ENCODE measurements at regions not wholly inside any gene's neighbourhood (a gene's known extent, or its start where the extent isn't known, plus 50 kb on each side); places are given as distances from the start of the nearest gene placed in this dataset.

DNA sequence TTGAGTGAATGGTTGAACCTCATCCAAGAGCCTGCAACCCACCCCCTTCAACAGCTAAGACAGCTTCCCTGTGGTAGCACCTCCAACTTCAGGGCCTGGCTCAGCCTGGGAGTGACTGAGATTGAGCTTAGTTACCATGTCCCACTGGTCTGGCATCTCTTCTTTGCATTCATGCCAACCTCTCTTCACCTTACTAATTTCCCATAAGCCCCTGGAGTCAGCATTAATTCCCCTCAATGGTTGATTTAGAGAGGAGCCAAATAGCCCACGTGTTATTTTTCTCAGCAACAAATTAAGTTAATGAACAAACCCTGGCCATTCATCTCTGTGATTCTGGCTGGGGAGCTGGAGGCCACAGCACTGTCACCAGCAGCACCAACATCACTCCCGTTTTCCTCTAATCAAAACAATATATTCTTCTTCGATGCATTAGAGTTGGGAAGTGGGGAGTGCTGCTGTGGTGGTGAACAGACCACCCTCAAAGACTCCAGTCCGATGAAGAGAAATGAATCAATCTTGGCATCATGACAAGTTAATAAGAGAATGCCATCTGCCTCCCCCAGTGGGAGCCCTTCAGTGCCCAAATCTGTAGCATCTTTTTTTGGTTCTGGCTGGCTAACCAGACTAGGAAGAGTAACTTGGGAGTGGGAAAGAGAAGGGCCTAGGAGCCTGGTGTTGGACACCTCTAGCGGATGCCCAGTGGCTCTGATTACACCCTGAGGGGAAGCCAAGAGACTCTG, 83.2 kb upstream of the ADRA1D start:
- ChIA-PET CTCF (no interaction called here), POLR2A (no interaction called here), RAD21 (ENCODE audit: low non-redundant PET in 1 of 2, low total read pairs in 2 of 2, uncharacterized antibody in 2 of 2, unreplicated experiment in 2 of 2) (no interaction called here)
- H3K36me3 ChIP-seq (ENCODE audit: control insufficient read depth in 1 of 2, insufficient read depth in 2 of 2, low read length in 2 of 2) = no peaks in the 10 kb centered on the region
- no peaks in the 10 kb centered on the region for H3K79me2 ChIP-seq (ENCODE audit: insufficient read depth, low read length)
- BruUV-seq (replicated peaks) = no TSS peak
- H3K4me1 ChIP-seq (ENCODE audit: control insufficient read depth in 1 of 2, insufficient read depth in 2 of 2, low read length in 2 of 2) = no peaks in the 10 kb centered on the region
- no peaks in the 10 kb centered on the region for H3K9me2 ChIP-seq (ENCODE audit: insufficient read depth)
- no peak for DNase-seq (ENCODE audit: low read depth, low spot score)
- no peaks in the 10 kb centered on the region for H4K20me1 ChIP-seq (ENCODE audit: insufficient read depth)
- H2AFZ ChIP-seq (ENCODE audit: low read depth, low read length, poor library complexity, severe bottlenecking) = no peak overlapping the region
- TF ChIP-seq POLR2AphosphoS5 (IDR thresholded peaks at IDR 0.05; ENCODE audit: low read depth, low read length) (no peak), FOSL1 (IDR thresholded peaks at IDR 0.05; ENCODE audit: low read depth) (no peak)
- H3K4me3 ChIP-seq (replicated peaks in 1 of 2; ENCODE audit: low read depth in 1 of 2, low read length in 2 of 2) = no peak overlapping the region
- H3K27me3 ChIP-seq (ENCODE audit: insufficient read depth, low read length) = no peaks in the 10 kb centered on the region
- intact Hi-C loops (cut with micrococcal nuclease) = no loop called here
- no peak for ATAC-seq
- H3K4me2 ChIP-seq (ENCODE audit: low read length) = no peak overlapping the region
- no peak overlapping the region for H3K9ac ChIP-seq (ENCODE audit: low read length)
- no peak overlapping the region for H3K27ac ChIP-seq (ENCODE audit: low read depth, low read length)
- H3K9me3 ChIP-seq (ENCODE audit: control insufficient read depth in 1 of 2, insufficient read depth in 1 of 2, low read depth in 1 of 2, low read length in 2 of 2) = no peaks in the 10 kb centered on the region

DNA sequence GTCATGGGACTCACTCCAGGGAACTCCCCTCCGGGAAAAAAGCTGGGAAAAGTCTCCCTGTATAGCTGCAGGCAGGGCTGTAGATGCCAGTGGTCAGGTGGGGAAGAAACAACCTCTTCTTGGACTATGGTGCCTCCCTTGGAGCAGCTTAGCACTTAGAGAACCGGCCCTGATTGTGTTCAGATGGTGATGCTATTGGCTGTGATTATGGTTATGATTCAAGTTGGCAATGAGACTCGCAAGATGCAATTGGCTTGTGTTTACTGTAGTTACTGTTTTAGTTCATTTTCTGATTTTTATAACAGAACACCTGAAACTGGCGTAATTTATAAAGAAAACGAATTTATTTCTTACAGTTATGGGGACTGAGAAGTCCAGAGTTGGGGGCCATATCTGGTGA, 80.9 kb upstream of the ADRA1D start:
- no peaks in the 10 kb centered on the region for H3K27me3 ChIP-seq (ENCODE audit: insufficient read depth, low read length)

More for the DNA sequence above, 80.9 kb upstream of the ADRA1D start:
- Histone ChIP-seq H3K4me2 (ENCODE audit: low read length) (no peak overlapping the region), H3K79me2 (ENCODE audit: insufficient read depth, low read length) (no peaks in the 10 kb centered on the region), H3K9me3 (ENCODE audit: control insufficient read depth in 1 of 2, insufficient read depth in 1 of 2, low read depth in 1 of 2, low read length in 2 of 2) (peaks cover 0 to 12% of the 10 kb centered on the region in 2 experiments; a peak in 2 of 4 replicates), H3K36me3 (ENCODE audit: control insufficient read depth in 1 of 2, insufficient read depth in 2 of 2, low read length in 2 of 2) (no peaks in the 10 kb centered on the region), H3K4me3 (replicated peaks in 1 of 2; ENCODE audit: low read depth in 1 of 2, low read length in 2 of 2) (no peak overlapping the region), H3K9ac (ENCODE audit: low read length) (no peak overlapping the region), H3K9me2 (ENCODE audit: insufficient read depth) (no peaks in the 10 kb centered on the region), H2AFZ (ENCODE audit: low read depth, low read length, poor library complexity, severe bottlenecking) (no peak overlapping the region), H3K4me1 (ENCODE audit: control insufficient read depth in 1 of 2, insufficient read depth in 2 of 2, low read length in 2 of 2) (peaks cover 8 to 13% of the 10 kb centered on the region in 2 experiments; a peak in 3 of 4 replicates), H4K20me1 (ENCODE audit: insufficient read depth) (no peaks in the 10 kb centered on the region), H3K27ac (ENCODE audit: low read depth, low read length) (no peak overlapping the region)
- intact Hi-C loops (cut with micrococcal nuclease) = no loop called here
- DNase-seq (ENCODE audit: low read depth, low spot score) (no peak), ATAC-seq (no peak)
- TF ChIP-seq FOSL1 (IDR thresholded peaks at IDR 0.05; ENCODE audit: low read depth) (no peak), CBX3 (IDR thresholded peaks at IDR 0.05; ENCODE audit: low read depth) (no peak), YY1 (IDR thresholded peaks at IDR 0.05; ENCODE audit: extremely low read depth, insufficient replicate concordance, low read depth, low read length) (no peak), MAX (IDR thresholded peaks at IDR 0.05) (no peak)
- TF ChIP-seq, protein P1, sequence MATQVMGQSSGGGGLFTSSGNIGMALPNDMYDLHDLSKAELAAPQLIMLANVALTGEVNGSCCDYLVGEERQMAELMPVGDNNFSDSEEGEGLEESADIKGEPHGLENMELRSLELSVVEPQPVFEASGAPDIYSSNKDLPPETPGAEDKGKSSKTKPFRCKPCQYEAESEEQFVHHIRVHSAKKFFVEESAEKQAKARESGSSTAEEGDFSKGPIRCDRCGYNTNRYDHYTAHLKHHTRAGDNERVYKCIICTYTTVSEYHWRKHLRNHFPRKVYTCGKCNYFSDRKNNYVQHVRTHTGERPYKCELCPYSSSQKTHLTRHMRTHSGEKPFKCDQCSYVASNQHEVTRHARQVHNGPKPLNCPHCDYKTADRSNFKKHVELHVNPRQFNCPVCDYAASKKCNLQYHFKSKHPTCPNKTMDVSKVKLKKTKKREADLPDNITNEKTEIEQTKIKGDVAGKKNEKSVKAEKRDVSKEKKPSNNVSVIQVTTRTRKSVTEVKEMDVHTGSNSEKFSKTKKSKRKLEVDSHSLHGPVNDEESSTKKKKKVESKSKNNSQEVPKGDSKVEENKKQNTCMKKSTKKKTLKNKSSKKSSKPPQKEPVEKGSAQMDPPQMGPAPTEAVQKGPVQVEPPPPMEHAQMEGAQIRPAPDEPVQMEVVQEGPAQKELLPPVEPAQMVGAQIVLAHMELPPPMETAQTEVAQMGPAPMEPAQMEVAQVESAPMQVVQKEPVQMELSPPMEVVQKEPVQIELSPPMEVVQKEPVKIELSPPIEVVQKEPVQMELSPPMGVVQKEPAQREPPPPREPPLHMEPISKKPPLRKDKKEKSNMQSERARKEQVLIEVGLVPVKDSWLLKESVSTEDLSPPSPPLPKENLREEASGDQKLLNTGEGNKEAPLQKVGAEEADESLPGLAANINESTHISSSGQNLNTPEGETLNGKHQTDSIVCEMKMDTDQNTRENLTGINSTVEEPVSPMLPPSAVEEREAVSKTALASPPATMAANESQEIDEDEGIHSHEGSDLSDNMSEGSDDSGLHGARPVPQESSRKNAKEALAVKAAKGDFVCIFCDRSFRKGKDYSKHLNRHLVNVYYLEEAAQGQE (IDR thresholded peaks at IDR 0.05; ENCODE audit: low read depth) = no peak
- no TSS peak for BruUV-seq (replicated peaks)
- POLR2A ChIA-PET = no interaction called here
- CTCF ChIA-PET = no interaction called here
- RAD21 ChIA-PET (ENCODE audit: low non-redundant PET in 1 of 2, low total read pairs in 2 of 2, uncharacterized antibody in 2 of 2, unreplicated experiment in 2 of 2) = no interaction called here
